HG02973 (cell line): ENCODE measurements at regions not wholly inside any gene's neighbourhood (a gene's known extent, or its start where the extent isn't known, plus 50 kb on each side); places are given as distances from the start of the nearest gene placed in this dataset.

ENCODE experiments used
- ATAC-seq: cut with Tn5 transposase; IDR thresholded peaks from one replicate; pipeline ENCODE4 v1.9.1; 2021; ENCODE audit warnings: moderate library complexity; ENCODE audit not compliant: unreplicated experiment

DNA sequence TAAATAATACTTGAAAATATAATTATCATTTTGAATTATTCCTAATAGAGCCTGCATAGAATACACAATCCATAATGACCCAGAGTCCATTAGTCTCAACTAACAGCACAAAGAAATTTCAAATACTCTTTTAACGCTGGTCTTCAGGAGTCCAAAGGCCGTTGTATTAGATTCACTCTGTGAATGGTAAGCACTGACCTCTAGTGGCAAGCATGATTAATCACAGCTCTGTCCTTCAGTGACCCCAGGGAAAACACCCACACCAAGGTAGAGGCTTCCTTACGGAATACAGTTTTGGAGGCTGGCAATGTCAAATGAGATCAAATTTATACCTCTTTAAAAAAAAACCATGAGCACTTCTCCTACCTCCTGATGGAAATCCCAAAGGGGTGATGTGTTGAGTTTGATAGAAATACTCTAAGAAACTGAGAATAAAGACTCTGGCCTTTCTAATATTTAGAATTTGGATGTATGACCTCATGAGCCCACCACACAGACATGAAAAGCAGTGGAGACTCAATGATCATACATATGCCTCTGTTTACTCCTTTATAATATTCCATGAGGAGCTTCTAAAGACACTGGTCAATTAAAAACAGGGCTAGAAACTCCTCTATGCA is 147.2 kb upstream of the DKK2 start:
- peak; percentile 98 for ATAC-seq

- ATAC-seq, result no peak
Observed at GRCh38 chr4:107182347-107182746, 146.2 kb upstream of the DKK2 start.

DNA sequence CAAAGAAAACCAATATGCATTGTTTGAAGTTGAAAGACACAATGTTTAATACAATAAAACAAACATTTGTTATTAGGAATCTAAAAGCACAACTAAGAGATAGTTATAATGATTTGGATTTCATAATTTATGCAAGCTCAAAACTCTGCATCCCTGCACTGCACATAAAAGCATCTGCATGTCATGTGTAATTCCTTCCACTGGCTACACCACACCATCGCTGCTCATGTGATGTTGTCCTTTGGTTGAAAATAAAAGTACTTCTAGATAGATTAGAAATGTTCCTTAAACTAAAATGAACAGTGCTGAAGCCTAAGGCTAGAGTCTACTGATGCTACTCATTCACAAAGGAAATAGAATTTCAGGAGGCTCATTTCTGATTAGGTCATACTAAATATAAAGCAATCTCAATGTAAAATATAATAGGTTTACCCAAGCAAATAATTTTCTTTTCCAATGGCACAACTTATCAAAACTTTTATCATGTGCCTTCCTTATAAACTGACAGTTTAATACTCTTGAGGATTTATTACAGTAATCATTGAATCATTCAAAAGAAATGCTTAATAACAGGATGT is 130.8 kb upstream of the DKK2 start:
- ATAC-seq, result no peak

- ATAC-seq, result no peak
Observed at GRCh38 chr4:107166181-107166580, 130.1 kb upstream of the DKK2 start.

- no peak for ATAC-seq
Observed at GRCh38 chr4:107164962-107165475, 128.9 kb upstream of the DKK2 start.

DNA sequence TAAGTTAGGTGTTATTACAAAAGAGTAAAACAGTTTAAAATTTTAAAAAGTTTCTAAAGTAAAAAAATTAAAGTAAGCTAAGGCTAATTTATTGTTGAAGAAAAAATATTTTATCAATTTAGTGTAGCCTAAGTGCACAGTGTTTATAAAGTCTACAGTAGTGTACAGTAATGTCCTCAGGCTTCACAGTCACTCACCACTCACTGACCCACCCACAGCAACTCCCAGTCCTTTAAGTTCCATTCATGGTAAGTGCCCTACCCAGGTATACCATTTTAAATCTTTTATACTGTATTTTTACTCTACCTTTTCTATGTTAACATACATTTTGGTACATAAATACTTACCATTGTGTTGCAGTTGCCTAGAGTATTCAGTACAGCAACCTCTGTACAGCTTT is 120.3 kb upstream of the DKK2 start:
- no peak for ATAC-seq

DNA sequence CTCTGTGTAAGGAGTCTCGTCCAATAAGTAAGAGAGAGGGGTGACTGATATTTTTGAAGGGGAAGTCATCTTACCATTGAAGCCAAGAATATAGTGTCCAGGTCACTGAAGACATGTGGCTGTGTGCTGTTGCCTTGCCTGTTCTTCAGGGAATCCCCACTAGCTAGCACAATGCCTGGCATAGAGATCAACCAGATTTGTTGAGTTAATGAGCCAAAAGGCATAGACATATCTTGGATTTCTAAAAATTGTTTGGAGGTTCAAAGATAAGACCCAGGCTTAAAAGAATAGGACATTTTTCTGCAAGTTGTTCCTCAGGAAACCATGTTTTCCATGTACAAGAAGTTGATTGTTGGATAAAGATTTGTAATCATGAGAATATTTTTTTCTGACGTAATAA is 119.3 kb upstream of the DKK2 start:
- ATAC-seq, result no peak

- no peak for ATAC-seq
Observed at GRCh38 chr4:107153956-107154355, 117.8 kb upstream of the DKK2 start.

GRCh38 chr4:107153228-107153627 is 117.1 kb upstream of the DKK2 start:
- ATAC-seq, result no peak

DNA sequence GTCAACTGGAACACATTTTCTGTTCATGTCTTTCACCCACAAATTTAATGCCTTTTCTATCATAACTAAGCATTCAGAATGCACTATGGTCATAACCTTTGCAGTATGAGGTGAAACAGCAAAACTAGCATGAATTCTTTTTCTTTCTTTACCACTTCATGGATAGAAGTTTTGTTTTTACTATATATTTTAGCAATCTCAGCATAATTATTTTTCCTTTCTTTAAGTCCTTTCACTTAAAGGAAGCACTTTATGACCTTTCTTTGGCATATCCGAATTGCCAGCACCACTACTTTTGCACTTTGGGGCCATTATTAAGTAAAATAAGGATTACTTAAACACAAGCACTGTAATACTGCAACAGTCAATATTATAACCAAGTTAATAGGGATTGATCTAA is 115.1 kb upstream of the DKK2 start:
- no peak for ATAC-seq

DNA sequence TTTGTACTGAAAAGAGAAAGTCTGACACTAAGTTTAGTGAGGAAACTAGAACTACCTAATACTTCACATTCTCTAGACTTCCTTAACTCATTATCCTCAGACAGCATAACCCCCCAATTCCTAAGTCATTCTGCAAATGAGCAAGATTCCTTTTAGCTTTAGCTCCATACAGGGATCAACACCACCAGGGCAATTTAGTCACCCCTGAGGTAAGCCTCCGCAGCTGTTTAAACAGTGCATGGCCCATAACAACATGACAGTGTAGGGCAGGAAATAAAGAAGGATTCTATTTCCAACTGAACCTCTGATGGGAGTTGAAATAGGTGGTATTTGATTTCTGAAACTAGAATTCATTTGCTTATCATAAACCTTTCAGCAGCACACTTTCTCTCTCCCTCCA is 112.8 kb upstream of the DKK2 start:
- ATAC-seq, result no peak

GRCh38 chr4:107147873-107148272 is 111.8 kb upstream of the DKK2 start:
- ATAC-seq, result no peak

DNA sequence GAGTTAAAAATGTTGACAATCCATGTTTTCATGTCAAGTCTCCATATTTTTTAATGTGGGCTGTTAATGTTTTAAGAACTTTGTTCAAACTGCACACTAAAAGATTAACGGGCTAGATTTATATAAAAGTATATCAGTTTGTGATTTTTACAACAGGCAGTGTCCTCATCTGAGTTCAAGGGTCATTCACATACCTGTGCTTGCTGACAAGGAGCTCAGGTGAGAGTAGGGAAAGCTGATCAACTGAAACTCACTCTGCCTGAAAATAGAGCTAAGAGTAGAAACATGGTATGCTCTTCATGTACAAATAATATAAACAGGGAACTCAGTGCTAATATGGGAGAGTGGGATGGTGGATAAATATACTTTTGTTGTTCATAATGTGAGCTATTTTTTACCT is 102.3 kb upstream of the DKK2 start:
- no peak for ATAC-seq

GRCh38 chr4:107133965-107134653 is 98.0 kb upstream of the DKK2 start:
- no peak for ATAC-seq

- ATAC-seq, result no peak
Observed at GRCh38 chr4:107131295-107131694, 95.2 kb upstream of the DKK2 start.

DNA sequence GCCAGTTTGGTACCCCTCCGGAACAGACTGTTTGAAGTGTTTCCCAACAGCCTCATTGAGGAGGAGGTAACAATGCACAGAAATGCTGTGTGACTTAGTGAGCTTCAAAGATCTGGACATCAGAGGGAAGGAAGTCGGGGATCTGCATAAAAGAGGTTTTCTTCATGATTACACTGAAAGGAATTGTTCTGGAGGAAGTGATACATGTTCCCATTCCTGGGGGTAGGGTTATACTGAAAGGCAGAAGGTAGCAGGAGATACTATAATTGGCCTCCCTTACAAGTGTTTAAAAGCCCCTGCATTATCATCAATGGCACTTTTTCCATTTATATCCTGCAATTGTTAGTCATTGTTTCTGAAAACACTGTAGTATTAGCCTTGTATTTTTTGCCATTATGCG is 94.0 kb upstream of the DKK2 start:
- ATAC-seq, result no peak

- ATAC-seq, result no peak
Observed at GRCh38 chr4:107129611-107130010, 93.5 kb upstream of the DKK2 start.

- no peak for ATAC-seq
Observed at GRCh38 chr4:107129076-107129475, 93.0 kb upstream of the DKK2 start.

DNA sequence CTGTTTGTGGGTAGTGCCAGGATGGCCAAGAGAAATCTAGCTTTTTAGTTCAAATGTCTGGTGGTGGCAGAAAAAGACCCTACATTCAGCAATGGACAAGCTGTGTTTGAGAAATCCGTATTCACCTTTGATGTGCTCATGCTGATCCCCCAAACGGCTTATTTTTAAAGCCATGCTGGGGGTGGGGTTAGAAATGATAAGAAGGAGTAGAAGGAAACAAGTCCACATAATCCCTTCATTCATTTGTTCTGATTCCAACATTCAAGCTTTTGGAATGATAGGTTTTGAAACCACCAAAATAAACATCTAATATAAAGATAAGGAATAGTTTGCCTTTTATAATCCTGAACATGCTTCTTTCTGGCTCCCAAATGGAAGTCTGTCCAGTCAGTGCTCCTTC is 92.0 kb upstream of the DKK2 start:
- ATAC-seq, result no peak

DNA sequence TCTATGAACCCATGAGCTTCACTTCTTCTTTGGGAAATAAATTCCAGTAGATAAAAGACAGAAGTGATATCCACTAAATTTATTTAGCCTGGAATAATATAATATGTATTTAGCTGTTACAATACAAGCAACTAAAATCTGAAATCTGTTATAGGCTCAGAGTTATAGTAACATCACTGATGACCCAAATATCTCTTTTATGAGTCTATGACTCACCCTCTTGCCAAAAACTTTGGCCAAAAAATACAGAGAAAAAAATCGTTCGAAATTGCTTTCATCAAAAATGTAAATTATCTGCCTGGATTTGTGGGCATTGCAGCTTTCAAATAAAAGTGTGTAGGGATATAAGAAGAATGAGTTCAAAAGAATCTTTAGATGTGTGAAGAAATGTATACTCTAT is 89.4 kb upstream of the DKK2 start:
- ATAC-seq, result no peak

DNA sequence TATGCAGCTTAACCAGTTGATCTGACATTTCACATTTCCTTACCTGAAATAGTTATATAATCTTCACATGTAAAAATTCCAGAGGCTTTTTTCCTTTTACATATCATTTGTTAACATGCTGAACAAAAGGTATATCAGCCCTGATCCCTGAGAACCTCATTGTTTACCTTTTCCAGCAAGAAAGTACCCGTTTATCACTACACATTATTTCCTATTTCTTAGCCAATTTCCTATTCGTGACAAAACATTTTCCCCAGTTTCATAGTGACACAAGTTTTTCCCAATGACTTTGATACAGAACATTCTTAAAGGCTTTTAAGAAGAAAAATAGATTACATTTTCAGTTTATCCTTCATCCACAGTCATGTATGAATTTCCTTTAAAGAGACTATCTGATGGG is 86.6 kb upstream of the DKK2 start:
- ATAC-seq, result no peak

GRCh38 chr4:107120661-107121060 is 84.5 kb upstream of the DKK2 start:
- ATAC-seq, result no peak
